MM.1S (cell line): ENCODE measurements at regions not wholly inside any gene's neighbourhood (a gene's known extent, or its start where the extent isn't known, plus 50 kb on each side); places are given as distances from the start of the nearest gene placed in this dataset.

ENCODE experiments used
- DNase-seq: peaks from one replicate; pipeline ENCODE4 v3.0.0-alpha.2; 2015
- H2AFZ ChIP-seq: fragments of 300-600 bp; sonication (generic); 2 replicates; pipeline ENCODE4 v1.6.0; 2016; ENCODE audit warnings: antibody characterized with exemption, low read length
- H3F3A ChIP-seq: fragments of 300-600 bp; sonication (generic); 2 replicates; pipeline ENCODE4 v1.6.1; 2016; ENCODE audit warnings: mild to moderate bottlenecking, antibody characterized with exemption, low read length, moderate library complexity, mixed read lengths; ENCODE audit not compliant: insufficient read depth
- H3K27ac ChIP-seq: fragments of 300-600 bp; sonication (generic); 2 replicates; pipeline ENCODE4 v1.5.1; 2016; ENCODE audit warnings: mild to moderate bottlenecking, low read length
- H3K27me3 ChIP-seq: fragments of 300-600 bp; sonication (generic); replicated peaks from 2 replicates; pipeline ENCODE4 v1.6.0; 2016; ENCODE audit warnings: low read length; ENCODE audit not compliant: insufficient read depth
- H3K36me3 ChIP-seq: fragments of 300-600 bp; sonication (generic); replicated peaks from 2 replicates; pipeline ENCODE4 v1.6.1; 2016; ENCODE audit warnings: mild to moderate bottlenecking, low read length, mixed read lengths; ENCODE audit not compliant: insufficient read depth
- H3K4me1 ChIP-seq: fragments of 300-600 bp; sonication (generic); 2 replicates; pipeline ENCODE4 v1.6.1; 2016; ENCODE audit warnings: low read length, mixed read lengths
- H3K4me2 ChIP-seq: fragments of 300-600 bp; sonication (generic); 2 replicates; pipeline ENCODE4 v1.6.0; 2016; ENCODE audit warnings: low read depth, low read length
- H3K4me3 ChIP-seq: fragments of 300-600 bp; sonication (generic); 2 replicates; pipeline ENCODE4 v1.5.1; 2016; ENCODE audit warnings: low read length, mixed read lengths
- H3K79me2 ChIP-seq: fragments of 300-600 bp; sonication (generic); 2 replicates; pipeline ENCODE4 v1.6.1; 2016; ENCODE audit warnings: mixed run types, low read length, mixed read lengths
- H3K9ac ChIP-seq: fragments of 300-600 bp; sonication (generic); 2 replicates; pipeline ENCODE4 v1.6.1; 2016; ENCODE audit warnings: low read length, mixed read lengths
- H3K9me2 ChIP-seq: fragments of 300-600 bp; sonication (generic); replicated peaks from 2 replicates; pipeline ENCODE4 v1.6.1; 2016; ENCODE audit warnings: mild to moderate bottlenecking, low read length, mixed read lengths; ENCODE audit not compliant: insufficient read depth
- H3K9me3 ChIP-seq: fragments of 300-600 bp; sonication (generic); replicated peaks from 2 replicates; pipeline ENCODE4 v1.6.1; 2016; ENCODE audit warnings: mild to moderate bottlenecking, low read length, mixed read lengths; ENCODE audit not compliant: insufficient read depth
- H4K20me1 ChIP-seq: fragments of 300-600 bp; sonication (generic); 2 replicates; pipeline ENCODE4 v1.6.1; 2016; ENCODE audit warnings: mild to moderate bottlenecking, low read length, moderate library complexity, mixed read lengths; ENCODE audit not compliant: insufficient read depth
- EZH2 ChIP-seq: fragments of 300-600 bp; sonication (generic); optimal IDR thresholded peaks from 2 replicates; pipeline ENCODE3; 2017; ENCODE audit warnings: low read depth, mild to moderate bottlenecking, antibody characterized with exemption, low read length, mixed read lengths
- EZH2phosphoT487 ChIP-seq: fragments of 300-600 bp; sonication (generic); IDR thresholded peaks from 2 replicates; pipeline ENCODE4 v1.6.1; 2018; ENCODE audit warnings: antibody characterized with exemption, low read length
- TF ChIP-seq, protein P1 (sequence below): fragments of 300-600 bp; sonication (generic); IDR thresholded peaks from 2 replicates; pipeline ENCODE4 v1.5.1; 2016; ENCODE audit warnings: antibody characterized with exemption, low read length, mixed read lengths

DNA sequence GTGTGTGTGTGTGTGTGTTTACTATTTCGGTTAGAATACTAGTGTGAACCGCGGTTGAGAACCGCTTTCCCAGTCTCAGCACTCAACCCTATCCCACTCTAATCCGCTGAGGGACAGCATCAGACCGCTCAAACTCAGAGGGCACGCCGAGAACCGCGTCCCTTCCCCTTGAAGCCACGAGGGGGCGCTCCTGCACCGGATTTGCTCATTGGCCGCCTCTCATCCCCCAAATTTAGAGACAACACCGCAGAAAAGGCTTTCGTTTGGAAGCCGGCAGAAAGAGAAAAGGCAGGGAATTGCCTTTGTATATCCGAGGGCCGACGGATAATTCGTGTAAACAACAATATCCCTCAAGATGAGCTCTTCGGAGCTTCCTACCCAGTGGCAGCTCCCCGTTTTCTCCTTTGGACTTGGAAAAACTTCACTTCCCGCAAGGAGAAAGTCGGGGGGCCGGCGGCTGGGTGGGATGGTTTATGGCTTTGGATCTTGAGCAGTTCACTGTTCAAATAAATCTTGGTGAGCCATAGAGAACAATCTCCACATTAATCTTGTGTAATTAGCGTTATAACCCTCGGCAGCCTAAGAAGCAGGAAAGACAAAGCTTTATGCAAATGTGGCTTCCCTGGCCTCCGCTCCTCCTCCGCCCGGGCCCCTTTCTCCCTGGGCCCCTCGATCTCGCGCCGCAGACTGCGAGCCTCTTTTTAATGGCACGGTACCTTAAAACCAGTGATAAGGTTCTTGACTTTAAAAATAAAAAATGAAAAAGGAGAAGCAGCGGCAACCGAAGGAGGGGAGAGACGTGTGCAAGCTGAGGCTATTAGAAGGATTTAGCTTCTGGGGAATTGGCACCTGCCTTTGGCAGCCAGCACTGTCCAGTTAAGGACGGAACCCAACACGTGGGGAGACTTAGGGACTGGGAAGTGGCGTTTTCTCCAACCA, 296.8 kb downstream of the PARP8 start:
- H3F3A ChIP-seq = no peaks in the 10 kb centered on the region
- no peaks in the 10 kb centered on the region for H4K20me1 ChIP-seq
- H3K4me2 ChIP-seq = peak overlapping the region; percentile 94
- no peak for TF ChIP-seq EZH2
- no peak for TF ChIP-seq EZH2phosphoT487
- TF ChIP-seq, protein P1, sequence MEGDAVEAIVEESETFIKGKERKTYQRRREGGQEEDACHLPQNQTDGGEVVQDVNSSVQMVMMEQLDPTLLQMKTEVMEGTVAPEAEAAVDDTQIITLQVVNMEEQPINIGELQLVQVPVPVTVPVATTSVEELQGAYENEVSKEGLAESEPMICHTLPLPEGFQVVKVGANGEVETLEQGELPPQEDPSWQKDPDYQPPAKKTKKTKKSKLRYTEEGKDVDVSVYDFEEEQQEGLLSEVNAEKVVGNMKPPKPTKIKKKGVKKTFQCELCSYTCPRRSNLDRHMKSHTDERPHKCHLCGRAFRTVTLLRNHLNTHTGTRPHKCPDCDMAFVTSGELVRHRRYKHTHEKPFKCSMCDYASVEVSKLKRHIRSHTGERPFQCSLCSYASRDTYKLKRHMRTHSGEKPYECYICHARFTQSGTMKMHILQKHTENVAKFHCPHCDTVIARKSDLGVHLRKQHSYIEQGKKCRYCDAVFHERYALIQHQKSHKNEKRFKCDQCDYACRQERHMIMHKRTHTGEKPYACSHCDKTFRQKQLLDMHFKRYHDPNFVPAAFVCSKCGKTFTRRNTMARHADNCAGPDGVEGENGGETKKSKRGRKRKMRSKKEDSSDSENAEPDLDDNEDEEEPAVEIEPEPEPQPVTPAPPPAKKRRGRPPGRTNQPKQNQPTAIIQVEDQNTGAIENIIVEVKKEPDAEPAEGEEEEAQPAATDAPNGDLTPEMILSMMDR = peak; percentile 99
- peak; percentile 76 for DNase-seq
- peak overlapping the region; percentile 92 for H3K4me3 ChIP-seq
- H3K27ac ChIP-seq = no peak overlapping the region
- H3K9ac ChIP-seq = peak overlapping the region; percentile 37; the same call in 1 of the 2 replicates
- peak overlapping the region; percentile 99 for H2AFZ ChIP-seq
- H3K4me1 ChIP-seq = no peaks in the 10 kb centered on the region
- no peaks in the 10 kb centered on the region for H3K9me3 ChIP-seq
- no peaks in the 10 kb centered on the region for H3K36me3 ChIP-seq
- no peaks in the 10 kb centered on the region for H3K79me2 ChIP-seq
- no peaks in the 10 kb centered on the region for H3K9me2 ChIP-seq
- H3K27me3 ChIP-seq = peaks cover 8% of the 10 kb centered on the region; the same call in 1 of the 2 replicates

- Histone ChIP-seq H3K27ac (no peak overlapping the region), H3K27me3 (peaks cover 8% of the 10 kb centered on the region; the same call in 1 of the 2 replicates), H3K4me1 (no peaks in the 10 kb centered on the region), H3K9me2 (no peaks in the 10 kb centered on the region), H2AFZ (no peak overlapping the region), H3K36me3 (no peaks in the 10 kb centered on the region), H3K9ac (no peak overlapping the region), H3F3A (no peaks in the 10 kb centered on the region), H3K79me2 (no peaks in the 10 kb centered on the region), H3K9me3 (no peaks in the 10 kb centered on the region), H3K4me2 (no peak overlapping the region), H4K20me1 (no peaks in the 10 kb centered on the region), H3K4me3 (no peak overlapping the region)
- no peak for DNase-seq
- no peak for TF ChIP-seq EZH2
- TF ChIP-seq, protein P1 = no peak
- no peak for TF ChIP-seq EZH2phosphoT487
Observed at GRCh38 chr5:50963971-50964745, 297.7 kb downstream of the PARP8 start.

DNA sequence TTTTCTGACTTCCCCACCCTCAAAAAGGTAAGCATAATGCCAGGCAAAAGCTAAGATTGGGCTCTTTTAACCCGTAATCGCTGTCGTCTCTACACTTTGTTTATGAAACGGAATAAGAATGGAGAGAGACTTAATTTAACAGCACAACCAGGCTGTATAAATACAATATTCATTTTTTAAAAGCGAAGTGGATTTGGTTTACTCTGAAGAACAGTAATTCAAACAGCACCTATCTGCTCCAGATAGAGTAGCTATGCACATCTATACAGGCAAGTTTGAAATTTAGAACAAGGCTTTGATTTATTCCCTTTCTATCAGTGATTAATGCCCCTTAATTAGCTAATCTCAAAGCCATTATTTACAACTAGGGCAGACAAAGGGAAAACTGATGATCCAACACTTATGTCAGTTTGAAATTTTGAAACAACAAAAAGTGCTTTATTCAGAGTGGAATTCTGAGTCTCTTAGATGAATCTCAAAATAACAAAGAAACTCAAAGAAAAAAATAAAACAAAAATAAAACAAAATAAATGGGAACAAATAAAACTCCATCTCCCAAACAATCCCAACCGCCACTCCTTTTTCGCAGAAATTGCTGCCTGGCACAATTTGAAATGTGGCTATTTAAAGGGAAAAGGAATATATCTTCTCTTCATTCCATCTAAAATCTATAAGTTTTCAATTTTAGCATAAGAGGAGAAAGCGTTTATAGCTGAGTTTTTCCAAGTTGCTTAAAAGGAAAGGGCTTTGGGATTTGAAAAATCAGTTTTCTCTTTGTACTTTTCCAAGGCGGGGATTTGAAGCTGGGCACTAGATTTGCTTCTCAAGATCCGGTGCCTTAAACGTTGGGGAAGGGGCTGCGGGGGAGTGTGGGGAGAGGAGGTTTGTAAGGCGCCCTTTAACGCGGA, 298.6 kb downstream of the PARP8 start:
- H3K36me3 ChIP-seq = no peaks in the 10 kb centered on the region
- H3K9ac ChIP-seq = no peak overlapping the region
- H3K27me3 ChIP-seq = peaks cover 8% of the 10 kb centered on the region; the same call in 1 of the 2 replicates
- no peaks in the 10 kb centered on the region for H4K20me1 ChIP-seq
- no peak overlapping the region for H2AFZ ChIP-seq
- H3F3A ChIP-seq = no peaks in the 10 kb centered on the region
- no peak for DNase-seq
- no peaks in the 10 kb centered on the region for H3K79me2 ChIP-seq
- no peaks in the 10 kb centered on the region for H3K9me3 ChIP-seq
- H3K4me3 ChIP-seq = no peak overlapping the region
- no peaks in the 10 kb centered on the region for H3K4me1 ChIP-seq
- H3K9me2 ChIP-seq = no peaks in the 10 kb centered on the region
- no peak overlapping the region for H3K27ac ChIP-seq
- H3K4me2 ChIP-seq = no peak overlapping the region
- TF ChIP-seq, protein P1 = no peak
- TF ChIP-seq EZH2phosphoT487 = no peak
- TF ChIP-seq EZH2 = no peak
